GM23338 (cell line): ENCODE measurements at regions not wholly inside any gene's neighbourhood (a gene's known extent, or its start where the extent isn't known, plus 50 kb on each side); places are given as distances from the start of the nearest gene placed in this dataset.

ENCODE experiments used
- ATAC-seq: fragments of 200-7000 bp; cut with Tn5 transposase; 3 replicates; pipeline ENCODE4 v1.9.1; 2020
- DNase-seq: peaks from one replicate; pipeline ENCODE4 v3.0.0-alpha.2; 2015; ENCODE audit warnings: low spot score
- H2AFZ ChIP-seq: fragments of 200-600 bp; sonication (generic); 2 replicates; pipeline ENCODE4 v1.8.0; 2016; ENCODE audit warnings: antibody characterized with exemption, mild to moderate bottlenecking, moderate library complexity
- H3F3A ChIP-seq: fragments of 200-600 bp; sonication (generic); replicated peaks from 2 replicates; pipeline ENCODE4 v1.8.0; 2017; ENCODE audit warnings: antibody characterized with exemption, mixed run types, low read depth
- H3K27ac ChIP-seq: fragments of 200-600 bp; sonication (generic); 2 replicates; pipeline ENCODE4 v1.6.1; 2016; ENCODE audit warnings: low read depth
- H3K27me3 ChIP-seq: fragments of 200-600 bp; sonication (generic); 2 replicates; pipeline ENCODE4 v1.8.0; 2016; ENCODE audit warnings: mild to moderate bottlenecking, mixed run types, moderate library complexity; ENCODE audit not compliant: insufficient read depth
- H3K36me3 ChIP-seq: fragments of 200-600 bp; sonication (generic); 2 replicates; pipeline ENCODE4 v1.8.0; 2016; ENCODE audit warnings: mild to moderate bottlenecking; ENCODE audit not compliant: insufficient read depth
- H3K4me1 ChIP-seq: fragments of 200-600 bp; sonication (generic); 2 replicates; pipeline ENCODE4 v1.8.0; 2016; ENCODE audit warnings: mild to moderate bottlenecking, moderate library complexity; ENCODE audit not compliant: insufficient read depth
- H3K4me2 ChIP-seq: fragments of 200-600 bp; sonication (generic); 2 replicates; pipeline ENCODE4 v1.7.1; 2017; ENCODE audit warnings: mixed run types
- H3K4me3 ChIP-seq: fragments of 200-600 bp; sonication (generic); 2 replicates; pipeline ENCODE4 v1.6.1; 2016; ENCODE audit warnings: mixed run types
- H3K79me2 ChIP-seq: fragments of 200-600 bp; sonication (generic); replicated peaks from 2 replicates; pipeline ENCODE4 v1.8.0; 2017; ENCODE audit warnings: mild to moderate bottlenecking; ENCODE audit not compliant: insufficient read depth
- H3K9me2 ChIP-seq: fragments of 200-600 bp; sonication (generic); 2 replicates; pipeline ENCODE4 v1.8.0; 2017; ENCODE audit not compliant: insufficient read depth
- H4K20me1 ChIP-seq: fragments of 200-600 bp; sonication (generic); replicated peaks from 2 replicates; pipeline ENCODE4 v1.8.0; 2017; ENCODE audit warnings: mild to moderate bottlenecking; ENCODE audit not compliant: insufficient read depth
- H3K27ac Mint-ChIP-seq: 2 replicates; pipeline ENCODE4 v1.8.0; 2020; ENCODE audit warnings: inconsistent platforms, mild to moderate bottlenecking, moderate library complexity, mixed read lengths
- H3K27me3 Mint-ChIP-seq: 3 replicates; pipeline ENCODE4 v1.8.0; 2022; ENCODE audit warnings: low read depth, mild to moderate bottlenecking, moderate library complexity, mixed read lengths, inconsistent platforms; ENCODE audit not compliant: insufficient read depth, poor library complexity
- H3K36me3 Mint-ChIP-seq: 3 replicates; pipeline ENCODE4 v1.8.0; 2021; ENCODE audit warnings: low read depth, mild to moderate bottlenecking, inconsistent platforms, moderate library complexity, mixed read lengths
- H3K4me1 Mint-ChIP-seq: 3 replicates; pipeline ENCODE4 v1.8.0; 2020; ENCODE audit warnings: mild to moderate bottlenecking, inconsistent platforms, mixed read lengths
- H3K4me3 Mint-ChIP-seq: 3 replicates; pipeline ENCODE4 v1.8.0; 2021; ENCODE audit warnings: moderate library complexity, mild to moderate bottlenecking, inconsistent platforms, mixed read lengths
- H3K9me3 Mint-ChIP-seq: 3 replicates; pipeline ENCODE4 v1.8.0; 2020; ENCODE audit warnings: moderate library complexity, mild to moderate bottlenecking, inconsistent platforms, mixed read lengths
- CTCF ChIP-seq, 2 experiments: fragments of 200-600 bp in 1 of 2; sonication (generic) in 1 of 2; conservative IDR thresholded peaks; 2 replicates each; pipeline versions ENCODE4 v1.5.1 to v1.6.1; 2016 to 2017; ENCODE audit warnings: antibody characterized with exemption in 2 of 2, low read depth in 2 of 2, mild to moderate bottlenecking in 2 of 2, moderate library complexity in 1 of 2
- ETS1 ChIP-seq: IDR thresholded peaks from 2 replicates; pipeline ENCODE4 v1.6.1; 2016; ENCODE audit warnings: antibody characterized with exemption
- EZH2 ChIP-seq: fragments of 200-600 bp; sonication (generic); IDR thresholded peaks from one replicate; pipeline ENCODE4 v1.8.0; 2017; ENCODE audit warnings: antibody characterized with exemption, mild to moderate bottlenecking, low read depth; ENCODE audit not compliant: unreplicated experiment
- JUNB ChIP-seq: IDR thresholded peaks from one replicate; pipeline ENCODE4 v1.6.1; 2016; ENCODE audit warnings: antibody characterized with exemption; ENCODE audit not compliant: unreplicated experiment
- NANOG ChIP-seq: IDR thresholded peaks from 2 replicates; pipeline ENCODE4 v1.6.1; 2016; ENCODE audit warnings: antibody characterized with exemption, borderline replicate concordance
- POLR2AphosphoS5 ChIP-seq: IDR thresholded peaks from 2 replicates; pipeline ENCODE4 v1.6.1; 2016; ENCODE audit warnings: antibody characterized with exemption, low read depth
- STAT1 ChIP-seq: IDR thresholded peaks from one replicate; pipeline ENCODE4 v1.6.1; 2016; ENCODE audit warnings: antibody characterized with exemption; ENCODE audit not compliant: unreplicated experiment
- ZNF331 ChIP-seq: fragments of 250-450 bp; sonication (Bioruptor Pico); IDR thresholded peaks from 2 replicates; pipeline ENCODE4 v1.5.0; 2020; ENCODE audit warnings: low read depth, mild to moderate bottlenecking, moderate library complexity
- ZNF462 ChIP-seq: fragments of 250-450 bp; sonication (Bioruptor Pico); IDR thresholded peaks from 2 replicates; pipeline ENCODE4 v1.5.0; 2020; ENCODE audit warnings: mild to moderate bottlenecking, moderate library complexity

- ATAC-seq (peak; percentile 20; the same call in 2 of the 3 replicates), DNase-seq (peak; percentile 28)
- TF ChIP-seq JUNB (no peak), EZH2 (no peak), STAT1 (no peak)
- peaks cover 23% of the 10 kb centered on the region for H3K4me1 ChIP-seq
- no peak overlapping the region for H3K4me3 ChIP-seq
- H3K79me2 ChIP-seq: no peaks in the 10 kb centered on the region
- no peaks in the 10 kb centered on the region for H4K20me1 ChIP-seq
- 0 out of 2 replicates have a peak, but pooled peaks cover 4% of the 10 kb centered on the region for H3F3A ChIP-seq
- no peaks in the 10 kb centered on the region for H3K36me3 ChIP-seq
- Mint-ChIP-seq H3K9me3 (no peaks in the 10 kb centered on the region), H3K27ac (no peak overlapping the region), H3K27me3 (peaks cover 16% of the 10 kb centered on the region), H3K4me1 (peaks cover 57% of the 10 kb centered on the region), H3K36me3 (no peaks in the 10 kb centered on the region), H3K4me3 (no peak overlapping the region)
- no peak overlapping the region for H3K27ac ChIP-seq
- H3K9me2 ChIP-seq: no peaks in the 10 kb centered on the region
- no peaks in the 10 kb centered on the region for H3K27me3 ChIP-seq
- peak overlapping the region; percentile 66; the same call in 1 of the 2 replicates for H2AFZ ChIP-seq
- H3K4me2 ChIP-seq: no peak overlapping the region
Measured at GRCh38 chr13:28583651-28584091, 75.3 kb upstream of the POMP start.

- Histone ChIP-seq H3F3A (0 out of 2 replicates have a peak, but pooled peaks cover 4% of the 10 kb centered on the region), H3K4me2 (no peak overlapping the region), H3K4me3 (no peak overlapping the region), H3K4me1 (peaks cover 23% of the 10 kb centered on the region), H3K9me2 (no peaks in the 10 kb centered on the region), H3K27me3 (no peaks in the 10 kb centered on the region), H2AFZ (peak overlapping the region; percentile 79; the same call in 1 of the 2 replicates), H3K36me3 (no peaks in the 10 kb centered on the region), H4K20me1 (no peaks in the 10 kb centered on the region), H3K27ac (no peak overlapping the region), H3K79me2 (no peaks in the 10 kb centered on the region)
- H3K36me3 Mint-ChIP-seq: no peaks in the 10 kb centered on the region
- no peaks in the 10 kb centered on the region for H3K9me3 Mint-ChIP-seq
- ATAC-seq: no peak
- H3K27me3 Mint-ChIP-seq: peaks cover 16% of the 10 kb centered on the region
- no peak for DNase-seq
- H3K4me3 Mint-ChIP-seq: no peak overlapping the region
- TF ChIP-seq CTCF (conservative IDR thresholded peaks at IDR 0.05; ENCODE audit: low read depth in 2 of 2) (no peak), ZNF331 (CRISPR knock-in tag) (no peak), ZNF462 (CRISPR knock-in tag) (no peak), NANOG (no peak), STAT1 (no peak), EZH2 (no peak), ETS1 (no peak), POLR2AphosphoS5 (no peak), JUNB (no peak)
- peaks cover 53% of the 10 kb centered on the region for H3K4me1 Mint-ChIP-seq
- no peak overlapping the region for H3K27ac Mint-ChIP-seq
Measured at GRCh38 chr13:28582892-28583240, 76.1 kb upstream of the POMP start.
